Astrocyte (in vitro differentiated cells and primary cell): ENCODE measurements at regions not wholly inside any gene's neighbourhood (a gene's known extent, or its start where the extent isn't known, plus 50 kb on each side); places are given as distances from the start of the nearest gene placed in this dataset.

Experiments used
- EZH2 ChIP-seq: IDR thresholded peaks from 2 replicates; pipeline ENCODE4 v1.6.1; 2012; ENCODE audit warnings: mild to moderate bottlenecking, low read length, inconsistent platforms; ENCODE audit not compliant: insufficient read depth
- TF ChIP-seq, protein P1 (sequence below): IDR thresholded peaks from 2 replicates; pipeline ENCODE4 v1.5.1; 2011; ENCODE audit warnings: low read depth, mild to moderate bottlenecking, inconsistent platforms, low read length, moderate library complexity; ENCODE audit not compliant: insufficient read depth

DNA sequence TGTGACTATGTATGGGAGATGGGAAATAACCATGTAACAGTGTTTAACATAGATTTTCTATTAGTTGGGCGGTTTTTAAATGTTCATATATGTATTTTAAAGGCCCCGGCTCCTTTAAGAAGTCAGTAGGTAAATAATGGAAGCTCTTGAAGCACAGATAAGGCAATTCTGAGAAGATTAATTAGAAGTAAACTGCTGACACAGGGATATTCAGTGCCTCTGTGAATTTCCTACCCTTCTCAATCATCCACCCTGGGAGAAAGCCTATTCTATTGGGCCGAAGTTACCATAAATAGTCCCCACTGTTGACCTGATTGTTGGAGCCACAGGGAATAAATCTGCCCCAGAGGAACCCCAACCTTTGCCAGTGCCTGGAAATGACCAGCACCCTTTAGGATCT lies 56.8 kb upstream of the SIX3 start:
- TF ChIP-seq, protein P1, sequence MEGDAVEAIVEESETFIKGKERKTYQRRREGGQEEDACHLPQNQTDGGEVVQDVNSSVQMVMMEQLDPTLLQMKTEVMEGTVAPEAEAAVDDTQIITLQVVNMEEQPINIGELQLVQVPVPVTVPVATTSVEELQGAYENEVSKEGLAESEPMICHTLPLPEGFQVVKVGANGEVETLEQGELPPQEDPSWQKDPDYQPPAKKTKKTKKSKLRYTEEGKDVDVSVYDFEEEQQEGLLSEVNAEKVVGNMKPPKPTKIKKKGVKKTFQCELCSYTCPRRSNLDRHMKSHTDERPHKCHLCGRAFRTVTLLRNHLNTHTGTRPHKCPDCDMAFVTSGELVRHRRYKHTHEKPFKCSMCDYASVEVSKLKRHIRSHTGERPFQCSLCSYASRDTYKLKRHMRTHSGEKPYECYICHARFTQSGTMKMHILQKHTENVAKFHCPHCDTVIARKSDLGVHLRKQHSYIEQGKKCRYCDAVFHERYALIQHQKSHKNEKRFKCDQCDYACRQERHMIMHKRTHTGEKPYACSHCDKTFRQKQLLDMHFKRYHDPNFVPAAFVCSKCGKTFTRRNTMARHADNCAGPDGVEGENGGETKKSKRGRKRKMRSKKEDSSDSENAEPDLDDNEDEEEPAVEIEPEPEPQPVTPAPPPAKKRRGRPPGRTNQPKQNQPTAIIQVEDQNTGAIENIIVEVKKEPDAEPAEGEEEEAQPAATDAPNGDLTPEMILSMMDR: no peak
- TF ChIP-seq EZH2: no peak
